ENCODE measurements at regions not wholly inside any gene's neighbourhood (a gene's known extent, or its start where the extent isn't known, plus 50 kb on each side); places are given as distances from the start of the nearest gene placed in this dataset.

GRCh38 chr7:131652934-131653333 lies 96.5 kb upstream of the PODXL start (continued):
- no peak for TF ChIP-seq ATOH8 (CRISPR knock-in tag; IDR thresholded peaks at IDR 0.05; ENCODE audit: low read depth)
- TF ChIP-seq HEYL (CRISPR knock-in tag; IDR thresholded peaks at IDR 0.05): no peak

DNA sequence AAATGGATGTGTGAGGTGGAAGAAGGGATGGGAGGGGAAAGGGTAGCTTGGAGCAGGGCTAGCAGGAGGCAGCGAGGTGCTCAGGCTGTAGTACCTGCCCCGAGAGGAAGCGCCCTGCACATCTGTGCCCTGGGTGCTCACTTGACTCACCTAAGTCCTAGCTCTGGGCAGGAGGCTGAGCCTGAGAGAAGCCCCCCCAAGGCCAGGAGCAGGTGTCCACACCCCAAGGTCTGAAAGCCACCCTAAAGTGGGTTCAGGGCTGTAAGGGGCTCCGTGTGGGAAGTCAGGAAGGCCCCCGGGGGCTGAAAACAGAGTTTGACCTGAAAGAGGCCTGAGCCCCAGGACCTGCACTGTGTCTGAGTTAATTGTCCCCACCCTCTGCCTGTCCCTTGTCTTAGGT lies 95.8 kb upstream of the PODXL start:
- POLR2A ChIA-PET: no interaction called here
- FAIRE-seq: no peak
- peaks cover 17% of the 10 kb centered on the region for H3K4me1 ChIP-seq

GRCh38 chr7:131649879-131650278 lies 93.5 kb upstream of the PODXL start:
- H3K9me3 ChIP-seq: no peaks in the 10 kb centered on the region
- H3K4me3 ChIP-seq: no peak overlapping the region
- TF ChIP-seq POLR2AphosphoS2 (conservative IDR thresholded peaks at IDR 0.05; ENCODE audit: low read length) (no peak), POLR2A (IDR thresholded peaks at IDR 0.05; ENCODE audit: low read length) (no peak), NR3C1 (IDR thresholded peaks at IDR 0.05) (no peak), JUN (IDR thresholded peaks at IDR 0.05) (no peak), CEBPB (IDR thresholded peaks at IDR 0.05) (no peak), FOXS1 (CRISPR knock-in tag; IDR thresholded peaks at IDR 0.05) (no peak), HDAC2 (IDR thresholded peaks at IDR 0.05) (no peak)
- TF ChIP-seq, protein P1, sequence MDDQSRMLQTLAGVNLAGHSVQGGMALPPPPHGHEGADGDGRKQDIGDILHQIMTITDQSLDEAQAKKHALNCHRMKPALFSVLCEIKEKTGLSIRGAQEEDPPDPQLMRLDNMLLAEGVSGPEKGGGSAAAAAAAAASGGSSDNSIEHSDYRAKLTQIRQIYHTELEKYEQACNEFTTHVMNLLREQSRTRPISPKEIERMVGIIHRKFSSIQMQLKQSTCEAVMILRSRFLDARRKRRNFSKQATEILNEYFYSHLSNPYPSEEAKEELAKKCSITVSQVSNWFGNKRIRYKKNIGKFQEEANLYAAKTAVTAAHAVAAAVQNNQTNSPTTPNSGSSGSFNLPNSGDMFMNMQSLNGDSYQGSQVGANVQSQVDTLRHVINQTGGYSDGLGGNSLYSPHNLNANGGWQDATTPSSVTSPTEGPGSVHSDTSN (IDR thresholded peaks at IDR 0.05): no peak
- H3K4me2 ChIP-seq: no peak overlapping the region
- no peak for FAIRE-seq
- DNase-seq (ENCODE audit: low read depth in 1 of 2, low spot score in 1 of 2): no peak
- peaks cover 17% of the 10 kb centered on the region for H3K4me1 ChIP-seq
- CTCF ChIA-PET: interaction anchor here (1.2 to 2.1 kb wide), 2 partner anchors 23 to 141 kb away, joined by 3 to 9 read pairs; no protein-coding TSS in a partner anchor
- ATAC-seq: no peak
- H3K27ac ChIP-seq: no peak overlapping the region
- WGBS (ENCODE audit: missing lambda C conversion rate): 95% methylated on average over 13 of the region's 13 CpGs
- POLR2A ChIA-PET: no interaction called here

More for the DNA sequence above, 95.8 kb upstream of the PODXL start:
- no peak overlapping the region for H3K4me3 ChIP-seq
- 87% methylated on average over 5 of the region's 5 CpGs for WGBS (ENCODE audit: missing lambda C conversion rate)
- peak overlapping the region in 1 of 2 experiments; percentile 41; a peak in 2 of 6 replicates for H3K27ac ChIP-seq
- TF ChIP-seq NFE2L2 (conservative IDR thresholded peaks at IDR 0.05; ENCODE audit: low read length) (no peak), FOXS1 (CRISPR knock-in tag; IDR thresholded peaks at IDR 0.05) (no peak), CHD4 (IDR thresholded peaks at IDR 0.05; ENCODE audit: borderline replicate concordance) (no peak), MAZ (IDR thresholded peaks at IDR 0.05; ENCODE audit: borderline replicate concordance, low read depth, low read length) (no peak), HOXB5 (CRISPR knock-in tag; IDR thresholded peaks at IDR 0.05) (no peak), MAFK (IDR thresholded peaks at IDR 0.05; ENCODE audit: partially characterized antibody) (no peak), ESRRA (IDR thresholded peaks at IDR 0.05; ENCODE audit: borderline replicate concordance, low read length) (no peak), CEBPB (IDR thresholded peaks at IDR 0.05) (no peak), CHD2 (IDR thresholded peaks at IDR 0.05; ENCODE audit: low read length, partially characterized antibody) (no peak), NPAS2 (CRISPR knock-in tag; IDR thresholded peaks at IDR 0.05; ENCODE audit: borderline replicate concordance) (no peak), ZSCAN20 (CRISPR knock-in tag; IDR thresholded peaks at IDR 0.05) (no peak), GATA3 (IDR thresholded peaks at IDR 0.05; ENCODE audit: borderline replicate concordance) (no peak), HOXA7 (CRISPR knock-in tag; IDR thresholded peaks at IDR 0.05) (no peak), ZFP36 (IDR thresholded peaks at IDR 0.05; ENCODE audit: borderline replicate concordance, partially characterized antibody) (no peak)
- TF ChIP-seq, protein P2, sequence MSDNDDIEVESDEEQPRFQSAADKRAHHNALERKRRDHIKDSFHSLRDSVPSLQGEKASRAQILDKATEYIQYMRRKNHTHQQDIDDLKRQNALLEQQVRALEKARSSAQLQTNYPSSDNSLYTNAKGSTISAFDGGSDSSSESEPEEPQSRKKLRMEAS (IDR thresholded peaks at IDR 0.05): no peak
- TF ChIP-seq, protein P3, sequence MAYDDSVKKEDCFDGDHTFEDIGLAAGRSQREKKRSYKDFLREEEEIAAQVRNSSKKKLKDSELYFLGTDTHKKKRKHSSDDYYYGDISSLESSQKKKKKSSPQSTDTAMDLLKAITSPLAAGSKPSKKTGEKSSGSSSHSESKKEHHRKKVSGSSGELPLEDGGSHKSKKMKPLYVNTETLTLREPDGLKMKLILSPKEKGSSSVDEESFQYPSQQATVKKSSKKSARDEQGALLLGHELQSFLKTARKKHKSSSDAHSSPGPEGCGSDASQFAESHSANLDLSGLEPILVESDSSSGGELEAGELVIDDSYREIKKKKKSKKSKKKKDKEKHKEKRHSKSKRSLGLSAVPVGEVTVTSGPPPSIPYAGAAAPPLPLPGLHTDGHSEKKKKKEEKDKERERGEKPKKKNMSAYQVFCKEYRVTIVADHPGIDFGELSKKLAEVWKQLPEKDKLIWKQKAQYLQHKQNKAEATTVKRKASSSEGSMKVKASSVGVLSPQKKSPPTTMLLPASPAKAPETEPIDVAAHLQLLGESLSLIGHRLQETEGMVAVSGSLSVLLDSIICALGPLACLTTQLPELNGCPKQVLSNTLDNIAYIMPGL (CRISPR knock-in tag; IDR thresholded peaks at IDR 0.05; ENCODE audit: borderline replicate concordance): no peak
- H3K9me3 ChIP-seq: no peaks in the 10 kb centered on the region
- ATAC-seq (no peak), DNase-seq (ENCODE audit: low read depth in 1 of 2, low spot score in 1 of 2) (no peak)
- CTCF ChIA-PET: interaction anchor here (1.0 to 3.3 kb wide), 6 partner anchors 17 to 164 kb away, joined by 3 to 23 read pairs (median 4); no protein-coding TSS in a partner anchor
- H3K4me2 ChIP-seq: no peak overlapping the region

Measured in A549 (cell line).